ENCODE measurements at regions not wholly inside any gene's neighbourhood (a gene's known extent, or its start where the extent isn't known, plus 50 kb on each side); places are given as distances from the start of the nearest gene placed in this dataset.

- TF ChIP-seq CUX1 (IDR thresholded peaks at IDR 0.05; ENCODE audit: insufficient replicate concordance, low read depth, low read length) (no peak), FOXM1 (IDR thresholded peaks at IDR 0.05; ENCODE audit: low read depth, low read length) (no peak), CEBPZ (IDR thresholded peaks at IDR 0.05; ENCODE audit: low read depth, low read length) (no peak), SMC3 (IDR thresholded peaks at IDR 0.05; ENCODE audit: borderline replicate concordance, low read length) (no peak), EGR1 (IDR thresholded peaks at IDR 0.05; ENCODE audit: borderline replicate concordance in 1 of 2, low read depth in 2 of 2, low read length in 2 of 2) (no peak)
These were observed 104.1 kb upstream of the ZNF492 start (continued) for GRCh38 chr19:22530042-22530441.
